SK-N-SH (cell line): ENCODE measurements at regions not wholly inside any gene's neighbourhood (a gene's known extent, or its start where the extent isn't known, plus 50 kb on each side); places are given as distances from the start of the nearest gene placed in this dataset.

Experiments used
- CTCF ChIA-PET: fragments of 300-600, 350-600 bp; formaldehyde crosslinking; extraction: SDS; loops from one replicate; lab custom pipeline; 2021; lab: Yijun Ruan, JAX
- POLR2A ChIA-PET: fragments of 350-600 bp; sonication (Branson Sonifier 250); formaldehyde crosslinking; extraction: SDS; loops from one replicate; lab custom pipeline; 2020; ENCODE audit warnings: antibody characterized with exemption, inconsistent platforms; lab: Yijun Ruan, JAX
- DNase-seq: peaks from one replicate; pipeline ENCODE4 v3.0.0; 2012
- H2AFZ ChIP-seq: fragments of 200-600 bp; sonication (generic); 2 replicates; pipeline ENCODE4 v1.8.1; 2016; ENCODE audit warnings: antibody characterized with exemption, mild to moderate bottlenecking, low read depth
- H3F3A ChIP-seq: fragments of 200-600 bp; sonication (generic); replicated peaks from 2 replicates; pipeline ENCODE3; 2016; ENCODE audit warnings: antibody characterized with exemption, mild to moderate bottlenecking; ENCODE audit not compliant: insufficient read depth
- H3K27ac ChIP-seq, 2 experiments: fragments of 200-500 bp in 1 of 2; fragments of 200-600 bp in 1 of 2; sonication (Bioruptor generic) in 1 of 2; sonication (generic), shearing (Covaris generic) in 1 of 2; 2 replicates each; pipeline versions ENCODE4 v1.5.1 to v1.6.1; 2014 to 2016; ENCODE audit warnings: low read depth in 2 of 2, inconsistent platforms in 1 of 2, low read length in 1 of 2, mild to moderate bottlenecking in 1 of 2, mixed read lengths in 1 of 2
- H3K27me3 ChIP-seq: fragments of 200-600 bp; sonication (generic), shearing (Covaris generic); 2 replicates; pipeline ENCODE4 v1.6.1; 2016; ENCODE audit warnings: mixed run types; ENCODE audit not compliant: insufficient read depth
- H3K36me3 ChIP-seq, 2 experiments: fragments of 200-500 bp in 1 of 2; fragments of 200-600 bp in 1 of 2; sonication (Bioruptor generic) in 1 of 2; sonication (generic) in 1 of 2; replicated peaks in 1 of 2; 2 replicates each; pipeline versions ENCODE3 to v1.5.1; 2014 to 2016; ENCODE audit warnings: low read length in 1 of 2, mild to moderate bottlenecking in 1 of 2; ENCODE audit not compliant: insufficient read depth in 2 of 2, control insufficient read depth in 1 of 2
- H3K4me1 ChIP-seq, 2 experiments: fragments of 200-500 bp in 1 of 2; fragments of 200-600 bp in 1 of 2; sonication (Bioruptor generic) in 1 of 2; sonication (generic), shearing (Covaris generic) in 1 of 2; 2 replicates each; pipeline versions ENCODE4 v1.5.1 to v1.6.1; 2014 to 2016; ENCODE audit warnings: low read depth in 1 of 2, low read length in 1 of 2, mixed run types in 1 of 2; ENCODE audit not compliant: insufficient read depth in 2 of 2, control insufficient read depth in 1 of 2
- H3K4me2 ChIP-seq: fragments of 200-600 bp; sonication (generic), shearing (Covaris generic); 2 replicates; pipeline ENCODE4 v1.6.1; 2017; ENCODE audit warnings: mixed run types
- H3K4me3 ChIP-seq, 2 experiments: fragments of 200-500 bp in 1 of 2; fragments of 200-600 bp in 1 of 2; sonication (Bioruptor generic) in 1 of 2; sonication (generic), shearing (Covaris generic) in 1 of 2; 2 replicates each; pipeline versions ENCODE4 v1.5.1 to v1.8.1; 2014 to 2016; ENCODE audit warnings: low read depth in 2 of 2, inconsistent platforms in 1 of 2, low read length in 1 of 2, mild to moderate bottlenecking in 1 of 2, mixed read lengths in 1 of 2, moderate library complexity in 1 of 2
- H3K79me2 ChIP-seq: fragments of 200-600 bp; sonication (generic); 2 replicates; pipeline ENCODE4 v1.8.1; 2017; ENCODE audit warnings: mild to moderate bottlenecking; ENCODE audit not compliant: insufficient read depth
- H3K9ac ChIP-seq: fragments of 200-600 bp; sonication (generic); 2 replicates; pipeline ENCODE4 v1.6.1; 2017; ENCODE audit warnings: mixed run types
- H3K9me2 ChIP-seq: fragments of 200-600 bp; sonication (generic); 2 replicates; pipeline ENCODE4 v1.6.1; 2017; ENCODE audit warnings: mixed run types
- H3K9me3 ChIP-seq: fragments of 200-600 bp; sonication (generic); 2 replicates; pipeline ENCODE4 v1.6.1; 2017; ENCODE audit warnings: mixed run types, mild to moderate bottlenecking, moderate library complexity
- H4K20me1 ChIP-seq: fragments of 200-600 bp; sonication (generic); 2 replicates; pipeline ENCODE4 v1.6.1; 2017; ENCODE audit warnings: mild to moderate bottlenecking, mixed run types; ENCODE audit not compliant: insufficient read depth
- CHD2 ChIP-seq: fragments of 150-350 bp; IDR thresholded peaks from 2 replicates; pipeline ENCODE4 v1.6.1; 2018; ENCODE audit warnings: low read length; ENCODE audit not compliant: partially characterized antibody
- EZH2phosphoT487 ChIP-seq: fragments of 200-600 bp; sonication (generic); IDR thresholded peaks from 2 replicates; pipeline ENCODE4 v1.6.1; 2017; ENCODE audit warnings: low read depth, mixed run types, mild to moderate bottlenecking, antibody characterized with exemption, moderate library complexity, borderline replicate concordance
- FOSL2 ChIP-seq: IDR thresholded peaks from 2 replicates; pipeline ENCODE4 v1.4.0; 2012; ENCODE audit warnings: low read depth, mild to moderate bottlenecking, moderate library complexity, borderline replicate concordance
- FOXM1 ChIP-seq: IDR thresholded peaks from 2 replicates; pipeline ENCODE4 v1.4.0; 2012; ENCODE audit warnings: low read depth, mild to moderate bottlenecking
- GABPA ChIP-seq: IDR thresholded peaks from 2 replicates; pipeline ENCODE4 v1.4.0; 2012; ENCODE audit warnings: low read depth, mild to moderate bottlenecking
- JUND ChIP-seq: IDR thresholded peaks from 2 replicates; pipeline ENCODE4 v1.4.0; 2012
- MXI1 ChIP-seq: IDR thresholded peaks from 2 replicates; pipeline ENCODE4 v1.6.1; 2012; ENCODE audit warnings: mild to moderate bottlenecking, low read depth, low read length, improper control_type of control experiment
- NFIC ChIP-seq: IDR thresholded peaks from 2 replicates; pipeline ENCODE4 v1.4.0; 2012; ENCODE audit warnings: borderline replicate concordance
- NRF1 ChIP-seq: IDR thresholded peaks from 2 replicates; pipeline ENCODE4 v1.6.1; 2012; ENCODE audit warnings: low read depth, mild to moderate bottlenecking, low read length
- POLR2AphosphoS5 ChIP-seq: IDR thresholded peaks from 2 replicates; pipeline ENCODE4 v1.6.1; 2012; ENCODE audit warnings: low read depth, low read length
- RAD21 ChIP-seq: IDR thresholded peaks from 2 replicates; pipeline ENCODE4 v1.6.1; 2012; ENCODE audit warnings: mild to moderate bottlenecking, low read length
- RCOR1 ChIP-seq: fragments of 150-350 bp; IDR thresholded peaks from 2 replicates; pipeline ENCODE4 v1.6.1; 2017; ENCODE audit warnings: antibody characterized with exemption, low read length
- SIN3A ChIP-seq: IDR thresholded peaks from 2 replicates; pipeline ENCODE4 v1.6.1; 2012; ENCODE audit warnings: low read depth, mild to moderate bottlenecking, low read length, moderate library complexity, borderline replicate concordance
- SMC3 ChIP-seq: IDR thresholded peaks from 2 replicates; pipeline ENCODE4 v1.6.1; 2012; ENCODE audit warnings: low read depth, low read length, improper control_type of control experiment
- TAF1 ChIP-seq: IDR thresholded peaks from 2 replicates; pipeline ENCODE4 v1.6.1; 2012; ENCODE audit warnings: low read depth, mild to moderate bottlenecking, low read length, moderate library complexity, borderline replicate concordance
- TCF12 ChIP-seq: IDR thresholded peaks from 2 replicates; pipeline ENCODE4 v1.4.0; 2012
- TEAD4 ChIP-seq: IDR thresholded peaks from 2 replicates; pipeline ENCODE4 v1.4.0; 2012; ENCODE audit warnings: mild to moderate bottlenecking, borderline replicate concordance; ENCODE audit not compliant: insufficient read depth
- YY1 ChIP-seq: IDR thresholded peaks from 2 replicates; pipeline ENCODE4 v1.4.0; 2012; ENCODE audit warnings: low read depth, mild to moderate bottlenecking
- WGBS: methylation state at CpG from one replicate; pipeline ENCODE4 v1.1.6; 2017; ENCODE audit warnings: low lambda C conversion rate; 5-methylcytosine and 5-hydroxymethylcytosine counted together
- TF ChIP-seq, protein P1 (sequence below): IDR thresholded peaks from 2 replicates; pipeline ENCODE4 v1.4.0; 2012; ENCODE audit warnings: low read depth
- TF ChIP-seq, protein P2 (sequence below): fragments of 150-350 bp; IDR thresholded peaks from 2 replicates; pipeline ENCODE4 v1.6.1; 2017; ENCODE audit warnings: antibody characterized with exemption, low read length, low read depth, borderline replicate concordance
- TF ChIP-seq, protein P3 (sequence below): IDR thresholded peaks from 2 replicates; pipeline ENCODE4 v1.4.0; 2012; ENCODE audit warnings: low read depth, borderline replicate concordance

DNA sequence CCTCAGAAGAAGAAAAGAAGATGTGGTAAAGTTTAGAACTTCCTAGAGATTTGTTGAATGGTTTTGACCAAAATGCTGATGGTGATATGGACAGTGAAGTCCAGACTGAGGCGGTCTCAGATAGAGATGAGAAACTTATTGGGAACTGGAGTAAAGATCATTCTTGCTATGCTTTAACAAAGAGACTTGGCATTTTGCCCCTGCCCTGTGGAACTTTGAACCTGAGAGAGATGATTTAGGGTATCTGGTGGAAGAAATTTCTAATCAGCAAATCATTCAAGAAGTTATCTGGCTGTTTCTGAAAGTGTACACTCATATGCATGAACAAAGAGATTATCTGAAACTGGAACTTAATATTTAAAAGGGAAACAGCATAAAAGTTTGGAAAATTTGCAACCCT, 505.2 kb downstream of the NSUN3 start (continued):
- no peak for TF ChIP-seq NFIC
- TF ChIP-seq, all 33 proteins: peak for 0

GRCh38 chr3:94573337-94573736, 510.5 kb downstream of the NSUN3 start:
- POLR2A ChIA-PET, result no interaction called here
- no peaks in the 10 kb centered on the region for H3K27me3 ChIP-seq
- CTCF ChIA-PET, result interaction anchor here (1.0 kb wide), 1 partner anchor 30 kb away, joined by 3 read pairs; no protein-coding TSS in a partner anchor
- H3K4me2 ChIP-seq, result no peak overlapping the region
- WGBS, result 47% methylated on average over 2 of the region's 2 CpGs
- H3K4me1 ChIP-seq, result no peaks in the 10 kb centered on the region
- no peak overlapping the region for H3K4me3 ChIP-seq
- no peak for DNase-seq
- H3K9me3 ChIP-seq, result no peaks in the 10 kb centered on the region
- no peaks in the 10 kb centered on the region for H3F3A ChIP-seq
- H3K27ac ChIP-seq, result no peak overlapping the region
- H4K20me1 ChIP-seq, result no peaks in the 10 kb centered on the region
- no peak overlapping the region for H3K9ac ChIP-seq
- H3K9me2 ChIP-seq, result no peaks in the 10 kb centered on the region
- no peak overlapping the region for H2AFZ ChIP-seq
- no peaks in the 10 kb centered on the region for H3K36me3 ChIP-seq
- H3K79me2 ChIP-seq, result no peaks in the 10 kb centered on the region
- no peak for TF ChIP-seq POLR2AphosphoS5
- no peak for TF ChIP-seq JUND
- TF ChIP-seq MXI1, result no peak
- no peak for TF ChIP-seq RCOR1
- no peak for TF ChIP-seq NRF1
- TF ChIP-seq FOSL2, result no peak
- TF ChIP-seq SMC3, result no peak
- TF ChIP-seq TAF1, result no peak
- TF ChIP-seq RAD21, result no peak
- TF ChIP-seq EZH2phosphoT487, result no peak
- TF ChIP-seq TEAD4, result no peak
- TF ChIP-seq YY1, result no peak
- TF ChIP-seq TCF12, result no peak
- TF ChIP-seq FOXM1, result no peak
- TF ChIP-seq GABPA, result no peak
- TF ChIP-seq, protein P1, sequence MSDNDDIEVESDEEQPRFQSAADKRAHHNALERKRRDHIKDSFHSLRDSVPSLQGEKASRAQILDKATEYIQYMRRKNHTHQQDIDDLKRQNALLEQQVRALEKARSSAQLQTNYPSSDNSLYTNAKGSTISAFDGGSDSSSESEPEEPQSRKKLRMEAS, result no peak
- TF ChIP-seq, protein P2, sequence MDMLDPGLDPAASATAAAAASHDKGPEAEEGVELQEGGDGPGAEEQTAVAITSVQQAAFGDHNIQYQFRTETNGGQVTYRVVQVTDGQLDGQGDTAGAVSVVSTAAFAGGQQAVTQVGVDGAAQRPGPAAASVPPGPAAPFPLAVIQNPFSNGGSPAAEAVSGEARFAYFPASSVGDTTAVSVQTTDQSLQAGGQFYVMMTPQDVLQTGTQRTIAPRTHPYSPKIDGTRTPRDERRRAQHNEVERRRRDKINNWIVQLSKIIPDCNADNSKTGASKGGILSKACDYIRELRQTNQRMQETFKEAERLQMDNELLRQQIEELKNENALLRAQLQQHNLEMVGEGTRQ, result no peak
- TF ChIP-seq, protein P3, sequence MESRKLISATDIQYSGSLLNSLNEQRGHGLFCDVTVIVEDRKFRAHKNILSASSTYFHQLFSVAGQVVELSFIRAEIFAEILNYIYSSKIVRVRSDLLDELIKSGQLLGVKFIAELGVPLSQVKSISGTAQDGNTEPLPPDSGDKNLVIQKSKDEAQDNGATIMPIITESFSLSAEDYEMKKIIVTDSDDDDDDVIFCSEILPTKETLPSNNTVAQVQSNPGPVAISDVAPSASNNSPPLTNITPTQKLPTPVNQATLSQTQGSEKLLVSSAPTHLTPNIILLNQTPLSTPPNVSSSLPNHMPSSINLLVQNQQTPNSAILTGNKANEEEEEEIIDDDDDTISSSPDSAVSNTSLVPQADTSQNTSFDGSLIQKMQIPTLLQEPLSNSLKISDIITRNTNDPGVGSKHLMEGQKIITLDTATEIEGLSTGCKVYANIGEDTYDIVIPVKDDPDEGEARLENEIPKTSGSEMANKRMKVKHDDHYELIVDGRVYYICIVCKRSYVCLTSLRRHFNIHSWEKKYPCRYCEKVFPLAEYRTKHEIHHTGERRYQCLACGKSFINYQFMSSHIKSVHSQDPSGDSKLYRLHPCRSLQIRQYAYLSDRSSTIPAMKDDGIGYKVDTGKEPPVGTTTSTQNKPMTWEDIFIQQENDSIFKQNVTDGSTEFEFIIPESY, result no peak
- TF ChIP-seq SIN3A, result no peak
- TF ChIP-seq CHD2, result no peak
